Breast epithelium (tissue), 3 donors: ENCODE measurements at regions not wholly inside any gene's neighbourhood (a gene's known extent, or its start where the extent isn't known, plus 50 kb on each side); places are given as distances from the start of the nearest gene placed in this dataset.

Source experiments
- POLR2A ChIP-seq: fragments of 450-650 bp; IDR thresholded peaks from one replicate; pipeline ENCODE4 v1.6.1; 2016; ENCODE audit warnings: antibody characterized with exemption, mild to moderate bottlenecking, moderate library complexity
- POLR2AphosphoS5 ChIP-seq, 3 donors: sonication (generic); formaldehyde crosslinking; IDR thresholded peaks; one replicate each; pipeline ENCODE4 v1.6.1; 2017; ENCODE audit warnings: antibody characterized with exemption in 3 of 3
- TF ChIP-seq, protein P1 (sequence below), 3 donors: fragments of 450-650 bp; IDR thresholded peaks; one replicate each; pipeline ENCODE4 v1.5.1; 2016 to 2017; ENCODE audit warnings: antibody characterized with exemption in 3 of 3, mild to moderate bottlenecking in 3 of 3, moderate library complexity in 3 of 3

DNA sequence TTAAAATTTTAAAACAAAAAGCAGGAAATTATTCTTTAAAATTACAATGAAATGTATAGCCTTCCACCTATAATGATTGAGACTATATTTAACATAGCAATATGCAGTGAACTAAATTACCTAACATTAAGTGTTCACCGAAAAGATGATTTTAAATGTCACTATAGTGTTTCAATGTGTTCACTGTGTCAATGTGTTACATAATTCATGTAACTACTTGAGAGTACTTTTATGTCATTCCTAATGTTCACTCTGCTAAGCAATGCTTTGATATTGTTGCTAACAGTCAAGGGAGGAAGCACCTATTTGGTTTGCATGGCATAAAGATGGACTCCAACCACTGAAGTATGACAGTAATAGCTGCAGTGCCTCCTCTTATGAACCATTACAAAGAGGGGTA, 629.8 kb upstream of the C9orf72 start:
- TF ChIP-seq, protein P1, sequence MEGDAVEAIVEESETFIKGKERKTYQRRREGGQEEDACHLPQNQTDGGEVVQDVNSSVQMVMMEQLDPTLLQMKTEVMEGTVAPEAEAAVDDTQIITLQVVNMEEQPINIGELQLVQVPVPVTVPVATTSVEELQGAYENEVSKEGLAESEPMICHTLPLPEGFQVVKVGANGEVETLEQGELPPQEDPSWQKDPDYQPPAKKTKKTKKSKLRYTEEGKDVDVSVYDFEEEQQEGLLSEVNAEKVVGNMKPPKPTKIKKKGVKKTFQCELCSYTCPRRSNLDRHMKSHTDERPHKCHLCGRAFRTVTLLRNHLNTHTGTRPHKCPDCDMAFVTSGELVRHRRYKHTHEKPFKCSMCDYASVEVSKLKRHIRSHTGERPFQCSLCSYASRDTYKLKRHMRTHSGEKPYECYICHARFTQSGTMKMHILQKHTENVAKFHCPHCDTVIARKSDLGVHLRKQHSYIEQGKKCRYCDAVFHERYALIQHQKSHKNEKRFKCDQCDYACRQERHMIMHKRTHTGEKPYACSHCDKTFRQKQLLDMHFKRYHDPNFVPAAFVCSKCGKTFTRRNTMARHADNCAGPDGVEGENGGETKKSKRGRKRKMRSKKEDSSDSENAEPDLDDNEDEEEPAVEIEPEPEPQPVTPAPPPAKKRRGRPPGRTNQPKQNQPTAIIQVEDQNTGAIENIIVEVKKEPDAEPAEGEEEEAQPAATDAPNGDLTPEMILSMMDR (IDR thresholded peaks at IDR 0.05) = no peak
- TF ChIP-seq POLR2AphosphoS5 (IDR thresholded peaks at IDR 0.05) = no peak
- TF ChIP-seq POLR2A = no peak
